ENCODE measurements at regions not wholly inside any gene's neighbourhood (a gene's known extent, or its start where the extent isn't known, plus 50 kb on each side); places are given as distances from the start of the nearest gene placed in this dataset.
"Not testable (repeated sequence)": the region's sequence is repeated elsewhere in the genome, so short reads cannot be mapped to it uniquely, and the experiment has no call there.

GRCh38 chr5:62825623-62826220 lies 247.1 kb downstream of the LRRC70 start:
- no peak for DNase-seq

GRCh38 chr5:62824936-62825335 lies 246.3 kb downstream of the LRRC70 start:
- DNase-seq = no peak

GRCh38 chr5:62817043-62817442 lies 238.4 kb downstream of the LRRC70 start:
- not testable (repeated sequence) for DNase-seq

GRCh38 chr5:62814991-62815390 lies 236.4 kb downstream of the LRRC70 start:
- DNase-seq = no peak

- no peak for DNase-seq
Measured at GRCh38 chr5:62812621-62813255, 234.1 kb downstream of the LRRC70 start.

- not testable (repeated sequence) for DNase-seq
Measured at GRCh38 chr5:62804819-62805218, 226.2 kb downstream of the LRRC70 start.

- DNase-seq = no peak
Measured at GRCh38 chr5:62795926-62796325, 217.3 kb downstream of the LRRC70 start.

GRCh38 chr5:62794456-62794855 lies 215.8 kb downstream of the LRRC70 start:
- no peak for DNase-seq

- DNase-seq = no peak
Measured at GRCh38 chr5:62791059-62791458, 212.4 kb downstream of the LRRC70 start.

GRCh38 chr5:62790348-62790747 lies 211.7 kb downstream of the LRRC70 start:
- no peak for DNase-seq

GRCh38 chr5:62786099-62786498 lies 207.5 kb downstream of the LRRC70 start:
- no peak for DNase-seq

- no peak for DNase-seq
Measured at GRCh38 chr5:62785588-62785987, 207.0 kb downstream of the LRRC70 start.

- no peak for DNase-seq
Measured at GRCh38 chr5:62783374-62784057, 204.9 kb downstream of the LRRC70 start.

GRCh38 chr5:62780888-62781287 lies 202.3 kb downstream of the LRRC70 start:
- no peak for DNase-seq

- no peak for DNase-seq
Measured at GRCh38 chr5:62780230-62780629, 201.6 kb downstream of the LRRC70 start.

GRCh38 chr5:62779010-62779422 lies 200.4 kb downstream of the LRRC70 start:
- no peak for DNase-seq

- no peak for DNase-seq
Measured at GRCh38 chr5:62778316-62779009, 199.8 kb downstream of the LRRC70 start.

- DNase-seq = not testable (repeated sequence)
Measured at GRCh38 chr5:62777081-62777480, 198.5 kb downstream of the LRRC70 start.

GRCh38 chr5:62776592-62776991 lies 198.0 kb downstream of the LRRC70 start:
- DNase-seq = not testable (repeated sequence)

GRCh38 chr5:62773460-62773859 lies 194.8 kb downstream of the LRRC70 start:
- no peak for DNase-seq

GRCh38 chr5:62771341-62771740 lies 192.7 kb downstream of the LRRC70 start:
- DNase-seq = no peak

GRCh38 chr5:62767650-62768049 lies 189.0 kb downstream of the LRRC70 start:
- no peak for DNase-seq

GRCh38 chr5:62767077-62767476 lies 188.5 kb downstream of the LRRC70 start:
- no peak for DNase-seq

- no peak for DNase-seq
Measured at GRCh38 chr5:62762503-62762902, 183.9 kb downstream of the LRRC70 start.
